ENCODE measurements at regions not wholly inside any gene's neighbourhood (a gene's known extent, or its start where the extent isn't known, plus 50 kb on each side); places are given as distances from the start of the nearest gene placed in this dataset.
"Not testable (repeated sequence)": the region's sequence is repeated elsewhere in the genome, so short reads cannot be mapped to it uniquely, and the experiment has no call there.

GRCh38 chr5:12668564-12668963, 764.3 kb upstream of the CTNND2 start:
- no peak overlapping the region for H3K4me3 ChIP-seq
- no peaks in the 10 kb centered on the region for H3K27me3 ChIP-seq
- TF ChIP-seq CTCF (IDR thresholded peaks at IDR 0.05): no peak
- H3K27ac ChIP-seq: no peak overlapping the region
- H3K9me3 ChIP-seq: no peaks in the 10 kb centered on the region
- DNase-seq (ENCODE audit: low spot score): no peak
- no peaks in the 10 kb centered on the region for H3K4me1 ChIP-seq
- H3K36me3 ChIP-seq: no peaks in the 10 kb centered on the region

DNA sequence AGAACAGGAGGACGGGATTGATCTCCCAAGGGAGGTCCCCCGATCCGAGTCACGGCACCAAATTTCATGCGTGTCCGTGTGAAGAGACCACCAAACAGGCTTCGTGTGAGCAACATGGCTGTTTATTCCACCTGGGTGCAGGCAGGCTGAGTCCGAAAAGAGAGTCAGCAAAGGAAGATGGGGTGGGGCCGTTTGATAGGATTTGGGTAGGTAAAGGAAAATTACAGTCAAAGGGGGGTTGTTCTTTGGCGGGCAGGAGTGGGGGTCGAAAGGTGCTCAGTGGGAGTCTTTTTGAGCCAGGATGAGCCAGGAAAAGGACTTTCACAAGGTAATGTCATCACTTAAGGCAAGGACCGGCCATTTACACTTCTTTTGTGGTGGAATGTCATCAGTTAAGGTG, 763.6 kb upstream of the CTNND2 start:
- H3K9me3 ChIP-seq; H3K4me3 ChIP-seq; DNase-seq (ENCODE audit: low spot score); H3K27ac ChIP-seq; H3K4me1 ChIP-seq; H3K36me3 ChIP-seq; H3K27me3 ChIP-seq: not testable (repeated sequence)

- DNase-seq (ENCODE audit: low spot score); H3K4me3 ChIP-seq; H3K4me1 ChIP-seq; H3K27me3 ChIP-seq; H3K36me3 ChIP-seq; H3K27ac ChIP-seq; H3K9me3 ChIP-seq: not testable (repeated sequence)
These were observed 761.5 kb upstream of the CTNND2 start for GRCh38 chr5:12665772-12666171.

- no peak for DNase-seq (ENCODE audit: low spot score)
- no peaks in the 10 kb centered on the region for H3K27me3 ChIP-seq
- no peaks in the 10 kb centered on the region for H3K36me3 ChIP-seq
- TF ChIP-seq CTCF (IDR thresholded peaks at IDR 0.05): no peak
- no peak overlapping the region for H3K27ac ChIP-seq
- H3K4me3 ChIP-seq: no peak overlapping the region
- H3K9me3 ChIP-seq: no peaks in the 10 kb centered on the region
- H3K4me1 ChIP-seq: no peaks in the 10 kb centered on the region
These were observed 758.5 kb upstream of the CTNND2 start for GRCh38 chr5:12662545-12663314.

GRCh38 chr5:12661617-12662370, 757.5 kb upstream of the CTNND2 start:
- Histone ChIP-seq H3K4me3 (no peak overlapping the region), H3K27ac (no peak overlapping the region), H3K27me3 (no peaks in the 10 kb centered on the region), H3K36me3 (no peaks in the 10 kb centered on the region), H3K9me3 (no peaks in the 10 kb centered on the region), H3K4me1 (no peaks in the 10 kb centered on the region)
- TF ChIP-seq CTCF (IDR thresholded peaks at IDR 0.05): no peak
- no peak for DNase-seq (ENCODE audit: low spot score)

DNA sequence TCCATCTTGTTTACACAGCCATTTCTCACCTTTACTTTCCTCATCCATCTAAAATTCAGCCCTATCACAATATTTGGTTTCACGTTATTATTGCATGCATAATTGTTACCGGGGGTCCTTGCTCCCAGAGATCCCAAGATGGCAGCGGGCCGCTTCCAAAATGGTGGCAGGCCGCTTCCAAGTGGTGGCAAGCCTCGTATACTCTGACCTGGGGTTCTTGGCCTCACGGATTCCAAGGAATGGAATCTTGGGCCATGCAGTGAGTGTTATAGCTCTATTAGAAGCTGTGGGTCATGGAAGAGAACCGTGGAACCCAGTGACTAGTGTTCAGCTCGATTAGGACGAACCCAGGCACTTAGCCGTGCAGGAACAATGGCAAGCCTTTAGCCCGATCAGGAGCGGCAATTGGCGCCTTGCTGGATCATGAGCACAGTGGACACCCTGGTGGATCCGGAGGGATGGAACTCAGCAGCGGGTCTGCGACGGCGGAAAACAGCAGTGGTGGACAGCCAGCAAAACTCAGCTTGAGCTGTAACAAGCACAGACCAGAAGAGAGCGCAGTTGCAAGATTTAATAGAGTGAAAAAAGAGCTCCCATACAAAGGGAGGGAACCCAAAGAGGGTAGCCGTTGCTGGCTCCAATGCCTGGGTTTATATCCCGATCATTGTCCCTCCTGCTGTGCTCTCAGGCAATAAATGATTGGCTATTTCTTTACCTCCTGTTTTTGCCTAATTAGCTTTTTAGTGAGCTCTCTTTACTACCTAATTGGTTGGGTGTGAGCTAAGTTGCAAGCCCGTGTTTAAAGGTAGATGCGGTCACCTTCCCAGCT, 756.2 kb upstream of the CTNND2 start:
- H3K4me1 ChIP-seq; H3K4me3 ChIP-seq; H3K27me3 ChIP-seq; H3K27ac ChIP-seq; H3K9me3 ChIP-seq; DNase-seq (ENCODE audit: low spot score); H3K36me3 ChIP-seq: not testable (repeated sequence)

- Histone ChIP-seq H3K4me1 (no peaks in the 10 kb centered on the region), H3K27ac (no peak overlapping the region), H3K4me3 (no peak overlapping the region), H3K36me3 (no peaks in the 10 kb centered on the region), H3K27me3 (no peaks in the 10 kb centered on the region), H3K9me3 (no peaks in the 10 kb centered on the region)
- no peak for DNase-seq (ENCODE audit: low spot score)
- no peak for TF ChIP-seq CTCF (IDR thresholded peaks at IDR 0.05)
These were observed 755.4 kb upstream of the CTNND2 start for GRCh38 chr5:12659686-12660085.
